SK-N-SH treated with all-trans-retinoic acid at 6 μM for 48 hours (cell line): ENCODE measurements at regions not wholly inside any gene's neighbourhood (a gene's known extent, or its start where the extent isn't known, plus 50 kb on each side); places are given as distances from the start of the nearest gene placed in this dataset.

Source experiments
- ATAC-seq: fragments of 200-7000 bp; cut with Tn5 transposase; 3 replicates; pipeline ENCODE4 v1.9.1; 2020; ENCODE audit warnings: mild to moderate bottlenecking, moderate library complexity
- ARNTL ChIP-seq: fragments of 450-650 bp; formaldehyde crosslinking; IDR thresholded peaks from 2 replicates; pipeline ENCODE4 v1.5.0; 2020; ENCODE audit warnings: low read depth, mild to moderate bottlenecking, moderate library complexity, borderline replicate concordance
- BACH2 ChIP-seq: fragments of 250-450 bp; sonication (Bioruptor Pico); IDR thresholded peaks from 2 replicates; pipeline ENCODE4 v1.9.0; 2021; ENCODE audit warnings: mild to moderate bottlenecking, borderline replicate concordance
- CREB5 ChIP-seq: fragments of 250-450 bp; sonication (Bioruptor Pico); IDR thresholded peaks from 2 replicates; pipeline ENCODE4 v1.5.1; 2020; ENCODE audit warnings: low read depth, mild to moderate bottlenecking, moderate library complexity
- CSDC2 ChIP-seq: fragments of 250-450 bp; sonication (Bioruptor Pico); IDR thresholded peaks from 2 replicates; pipeline ENCODE4 v1.5.0; 2020; ENCODE audit warnings: mild to moderate bottlenecking, moderate library complexity
- ESRRG ChIP-seq: fragments of 250-450 bp; sonication (Bioruptor Pico); IDR thresholded peaks from 2 replicates; pipeline ENCODE4 v1.6.1; 2021; ENCODE audit warnings: mild to moderate bottlenecking
- GLIS3 ChIP-seq: fragments of 250-450 bp; sonication (Bioruptor Pico); IDR thresholded peaks from 2 replicates; pipeline ENCODE4 v1.5.0; 2020; ENCODE audit warnings: mild to moderate bottlenecking, moderate library complexity
- ISL1 ChIP-seq: fragments of 250-450 bp; sonication (Bioruptor Pico); IDR thresholded peaks from 2 replicates; pipeline ENCODE4 v2.1.2; 2022; ENCODE audit warnings: mild to moderate bottlenecking, moderate library complexity
- OSR1 ChIP-seq: fragments of 250-450 bp; sonication (Bioruptor Pico); IDR thresholded peaks from 2 replicates; pipeline ENCODE4 v1.8.0; 2022; ENCODE audit warnings: moderate library complexity, mild to moderate bottlenecking, inconsistent platforms
- PATZ1 ChIP-seq: fragments of 250-450 bp; sonication (Bioruptor Pico); IDR thresholded peaks from 2 replicates; pipeline ENCODE4 v1.8.0; 2020; ENCODE audit warnings: mild to moderate bottlenecking, moderate library complexity, borderline replicate concordance
- POU6F1 ChIP-seq: fragments of 250-450 bp; sonication (Bioruptor Pico); IDR thresholded peaks from 2 replicates; pipeline ENCODE4 v1.8.0; 2021; ENCODE audit warnings: low read depth, mild to moderate bottlenecking, moderate library complexity, borderline replicate concordance
- PPARA ChIP-seq: fragments of 250-450 bp; sonication (Bioruptor Pico); IDR thresholded peaks from 2 replicates; pipeline ENCODE4 v1.5.0; 2020; ENCODE audit warnings: mild to moderate bottlenecking, borderline replicate concordance
- RARB ChIP-seq: fragments of 250-450 bp; sonication (Bioruptor Pico); IDR thresholded peaks from 2 replicates; pipeline ENCODE4 v1.8.0; 2021; ENCODE audit warnings: mild to moderate bottlenecking, moderate library complexity
- SNAI2 ChIP-seq: fragments of 250-450 bp; sonication (Bioruptor Pico); IDR thresholded peaks from 2 replicates; pipeline ENCODE4 v1.5.0; 2020; ENCODE audit warnings: mild to moderate bottlenecking, moderate library complexity
- TCF4 ChIP-seq: fragments of 250-450 bp; sonication (Bioruptor Pico); IDR thresholded peaks from 2 replicates; pipeline ENCODE4 v1.8.0; 2021; ENCODE audit warnings: mild to moderate bottlenecking, moderate library complexity, borderline replicate concordance
- TOX ChIP-seq: fragments of 250-450 bp; sonication (Bioruptor Pico); IDR thresholded peaks from 2 replicates; pipeline ENCODE4 v1.8.0; 2021; ENCODE audit warnings: mild to moderate bottlenecking, moderate library complexity, borderline replicate concordance
- TSHZ2 ChIP-seq: fragments of 250-450 bp; sonication (Bioruptor Pico); IDR thresholded peaks from 2 replicates; pipeline ENCODE4 v1.5.0; 2020; ENCODE audit warnings: mild to moderate bottlenecking, moderate library complexity
- ZC3H10 ChIP-seq: fragments of 250-450 bp; sonication (Bioruptor Pico); IDR thresholded peaks from 2 replicates; pipeline ENCODE4 v1.5.1; 2021; ENCODE audit warnings: mild to moderate bottlenecking, moderate library complexity
- ZFP3 ChIP-seq: fragments of 250-450 bp; sonication (Bioruptor Pico); IDR thresholded peaks from 2 replicates; pipeline ENCODE4 v1.5.0; 2020; ENCODE audit warnings: mild to moderate bottlenecking, moderate library complexity
- ZFP30 ChIP-seq: fragments of 450-650 bp; formaldehyde crosslinking; IDR thresholded peaks from 2 replicates; pipeline ENCODE4 v1.5.0; 2022; ENCODE audit warnings: mild to moderate bottlenecking, moderate library complexity
- ZNF565 ChIP-seq: fragments of 450-650 bp; formaldehyde crosslinking; conservative IDR thresholded peaks from 2 replicates; pipeline ENCODE4 v1.5.0; 2020; ENCODE audit warnings: low read depth, mild to moderate bottlenecking, moderate library complexity
- ZNF70 ChIP-seq: fragments of 450-650 bp; formaldehyde crosslinking; IDR thresholded peaks from 2 replicates; pipeline ENCODE4 v1.5.0; 2020; ENCODE audit warnings: mild to moderate bottlenecking, moderate library complexity
- ZNF8 ChIP-seq: fragments of 450-650 bp; formaldehyde crosslinking; IDR thresholded peaks from 2 replicates; pipeline ENCODE4 v1.5.0; 2020; ENCODE audit warnings: mild to moderate bottlenecking, moderate library complexity

GRCh38 chr4:132587626-132588025 lies 561.5 kb upstream of the PCDH10 start:
- ATAC-seq: no peak
- no peak for TF ChIP-seq ARNTL
- TF ChIP-seq ZNF8 (CRISPR knock-in tag): no peak
- TF ChIP-seq TCF4 (CRISPR knock-in tag): no peak
- no peak for TF ChIP-seq SNAI2 (CRISPR knock-in tag)
- no peak for TF ChIP-seq ZFP30
- no peak for TF ChIP-seq OSR1 (CRISPR knock-in tag)
- no peak for TF ChIP-seq ISL1
- no peak for TF ChIP-seq PATZ1
- TF ChIP-seq CSDC2 (CRISPR knock-in tag): no peak
- no peak for TF ChIP-seq ZNF565 (CRISPR knock-in tag)
- no peak for TF ChIP-seq CREB5
- TF ChIP-seq ZFP3 (CRISPR knock-in tag): no peak
- no peak for TF ChIP-seq BACH2
- TF ChIP-seq POU6F1 (CRISPR knock-in tag): no peak
- no peak for TF ChIP-seq GLIS3 (CRISPR knock-in tag)
- TF ChIP-seq PPARA (CRISPR knock-in tag): no peak
- no peak for TF ChIP-seq ESRRG (CRISPR knock-in tag)
- TF ChIP-seq TSHZ2: no peak
- no peak for TF ChIP-seq ZNF70
- TF ChIP-seq, all 23 proteins: peak for 0

- no peak for ATAC-seq
- TF ChIP-seq TOX: no peak
- no peak for TF ChIP-seq ZC3H10 (CRISPR knock-in tag)
- TF ChIP-seq TSHZ2: no peak
- no peak for TF ChIP-seq ZNF565 (CRISPR knock-in tag)
- TF ChIP-seq POU6F1 (CRISPR knock-in tag): no peak
- TF ChIP-seq TCF4 (CRISPR knock-in tag): no peak
- TF ChIP-seq ESRRG (CRISPR knock-in tag): no peak
- TF ChIP-seq ZNF8 (CRISPR knock-in tag): no peak
- no peak for TF ChIP-seq ISL1
- TF ChIP-seq BACH2: no peak
- TF ChIP-seq ARNTL: no peak
- no peak for TF ChIP-seq ZFP30
- TF ChIP-seq OSR1 (CRISPR knock-in tag): no peak
- no peak for TF ChIP-seq RARB (CRISPR knock-in tag)
- no peak for TF ChIP-seq ZFP3 (CRISPR knock-in tag)
- TF ChIP-seq PPARA (CRISPR knock-in tag): no peak
- no peak for TF ChIP-seq PATZ1
- no peak for TF ChIP-seq SNAI2 (CRISPR knock-in tag)
- TF ChIP-seq ZNF70: no peak
- no peak for TF ChIP-seq GLIS3 (CRISPR knock-in tag)
These were observed 556.8 kb upstream of the PCDH10 start for GRCh38 chr4:132592340-132592739.
